ENCODE measurements at regions not wholly inside any gene's neighbourhood (a gene's known extent, or its start where the extent isn't known, plus 50 kb on each side); places are given as distances from the start of the nearest gene placed in this dataset.
"Not testable (repeated sequence)": the region's sequence is repeated elsewhere in the genome, so short reads cannot be mapped to it uniquely, and the experiment has no call there.

- DNase-seq, result no peak
These were observed 574.6 kb upstream of the ARPP21 start for GRCh38 chr3:35064761-35065160.

- no peak for DNase-seq
These were observed 573.4 kb upstream of the ARPP21 start for GRCh38 chr3:35065891-35066290.

GRCh38 chr3:35067750-35068149 lies 571.6 kb upstream of the ARPP21 start:
- no peak for DNase-seq

GRCh38 chr3:35070088-35070487 lies 569.2 kb upstream of the ARPP21 start:
- DNase-seq, result no peak

- DNase-seq, result no peak
These were observed 567.6 kb upstream of the ARPP21 start for GRCh38 chr3:35071772-35072171.

GRCh38 chr3:35078780-35079179 lies 560.5 kb upstream of the ARPP21 start:
- no peak for DNase-seq

- no peak for DNase-seq
These were observed 559.9 kb upstream of the ARPP21 start for GRCh38 chr3:35079403-35079802.

GRCh38 chr3:35081899-35082298 lies 557.4 kb upstream of the ARPP21 start:
- DNase-seq, result no peak

- no peak for DNase-seq
These were observed 550.4 kb upstream of the ARPP21 start for GRCh38 chr3:35088943-35089342.

GRCh38 chr3:35114686-35115085 lies 524.6 kb upstream of the ARPP21 start:
- DNase-seq, result no peak

GRCh38 chr3:35120026-35120425 lies 519.3 kb upstream of the ARPP21 start:
- no peak for DNase-seq

GRCh38 chr3:35137612-35138011 lies 501.7 kb upstream of the ARPP21 start:
- DNase-seq, result no peak

GRCh38 chr3:35141406-35141805 lies 497.9 kb upstream of the ARPP21 start:
- DNase-seq, result no peak

- no peak for DNase-seq
These were observed 495.3 kb upstream of the ARPP21 start for GRCh38 chr3:35144011-35144410.

- not testable (repeated sequence) for DNase-seq
These were observed 492.9 kb upstream of the ARPP21 start for GRCh38 chr3:35146256-35147035.

GRCh38 chr3:35183927-35184675 lies 455.2 kb upstream of the ARPP21 start:
- no peak for DNase-seq

GRCh38 chr3:35184775-35185174 lies 454.6 kb upstream of the ARPP21 start:
- DNase-seq, result no peak

GRCh38 chr3:35187908-35188307 lies 451.4 kb upstream of the ARPP21 start:
- DNase-seq, result no peak

GRCh38 chr3:35194666-35195065 lies 444.7 kb upstream of the ARPP21 start:
- no peak for DNase-seq

GRCh38 chr3:35198857-35199256 lies 440.5 kb upstream of the ARPP21 start:
- no peak for DNase-seq

- no peak for DNase-seq
These were observed 439.3 kb upstream of the ARPP21 start for GRCh38 chr3:35200056-35200455.

- no peak for DNase-seq
These were observed 438.1 kb upstream of the ARPP21 start for GRCh38 chr3:35201211-35201610.

GRCh38 chr3:35215525-35216500 lies 423.5 kb upstream of the ARPP21 start:
- no peak for DNase-seq

Data from cerebellar nuclear complex (tissue), 1 donor.